ENCODE measurements at regions not wholly inside any gene's neighbourhood (a gene's known extent, or its start where the extent isn't known, plus 50 kb on each side); places are given as distances from the start of the nearest gene placed in this dataset.
"Not testable (repeated sequence)": the region's sequence is repeated elsewhere in the genome, so short reads cannot be mapped to it uniquely, and the experiment has no call there.

DNA sequence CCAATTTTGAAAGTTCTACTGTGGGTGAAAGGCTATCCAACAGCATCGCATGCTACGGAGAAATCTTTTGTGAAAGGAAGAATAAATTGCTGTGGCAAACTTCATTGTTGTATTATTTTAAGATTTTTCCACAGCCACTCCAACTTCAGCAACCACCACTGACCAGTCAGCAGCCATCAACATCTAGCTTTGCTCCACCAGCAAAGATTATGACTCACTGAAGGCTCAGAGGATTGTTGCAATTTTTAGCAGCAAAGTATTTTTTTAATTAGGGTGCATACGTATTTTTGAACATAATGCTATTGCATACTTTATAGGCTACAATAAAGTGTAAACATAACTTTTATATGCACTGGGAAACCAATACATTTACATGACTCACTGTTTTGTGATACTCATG lies 493.5 kb downstream of the TFAP2A start:
- DNase-seq, result no peak

DNA sequence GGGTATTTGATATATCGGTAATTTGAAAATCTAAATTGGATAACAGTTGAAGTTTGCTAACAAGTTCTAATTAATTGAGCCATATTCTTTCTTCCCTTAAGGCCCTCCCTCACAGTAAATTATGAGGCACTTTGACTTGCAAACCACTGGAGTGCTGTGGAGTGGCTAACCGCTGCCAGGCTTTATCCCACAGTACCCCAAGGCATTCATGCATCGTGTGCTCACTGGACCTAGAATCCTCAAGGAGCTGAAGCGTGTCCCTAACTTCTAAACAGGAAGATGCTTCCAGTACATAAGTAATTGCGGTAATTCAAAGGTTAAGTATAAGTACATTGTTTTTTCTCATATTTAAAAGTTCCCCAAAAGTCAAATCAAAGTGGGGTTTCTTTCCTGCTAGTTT lies 499.9 kb downstream of the TFAP2A start:
- DNase-seq, result no peak

DNA sequence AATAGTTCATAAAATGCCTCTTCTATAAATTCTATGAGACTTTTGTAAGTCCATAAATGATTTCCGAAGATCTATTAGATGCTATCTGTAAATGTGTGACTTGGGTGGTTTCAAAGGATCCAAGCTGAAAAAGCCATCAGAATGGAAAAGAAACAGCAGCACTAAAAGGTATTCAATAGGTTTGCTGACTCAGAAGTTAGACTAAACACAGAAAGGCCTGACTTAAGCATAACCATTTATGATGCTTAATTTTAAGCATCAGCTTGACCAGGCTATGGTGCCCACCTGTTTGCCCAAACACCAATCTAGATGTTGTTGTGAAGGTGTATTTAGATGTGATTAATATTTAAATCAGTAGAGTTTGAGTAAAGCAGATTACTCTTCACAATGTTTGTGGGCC lies 513.5 kb downstream of the TFAP2A start:
- DNase-seq, result no peak

DNA sequence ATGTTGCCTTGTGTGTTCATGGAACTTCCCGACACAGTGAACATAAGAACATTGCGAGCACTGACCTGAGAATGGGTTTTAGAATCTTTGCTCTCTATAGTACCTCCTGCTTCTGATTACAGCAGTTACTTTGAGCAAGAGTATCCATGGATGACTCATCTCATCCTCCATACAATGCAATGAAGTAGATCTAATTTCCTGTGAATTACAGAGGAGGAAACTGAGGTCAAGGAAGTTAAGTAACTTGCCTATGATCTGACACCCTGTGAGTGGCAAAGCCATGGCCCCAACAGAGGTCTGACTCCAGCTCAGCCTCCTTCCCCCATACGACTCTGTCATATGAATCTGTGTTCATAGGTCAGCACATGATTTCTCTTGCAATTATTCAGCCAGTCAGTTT lies 518.1 kb downstream of the TFAP2A start:
- DNase-seq, result no peak

DNA sequence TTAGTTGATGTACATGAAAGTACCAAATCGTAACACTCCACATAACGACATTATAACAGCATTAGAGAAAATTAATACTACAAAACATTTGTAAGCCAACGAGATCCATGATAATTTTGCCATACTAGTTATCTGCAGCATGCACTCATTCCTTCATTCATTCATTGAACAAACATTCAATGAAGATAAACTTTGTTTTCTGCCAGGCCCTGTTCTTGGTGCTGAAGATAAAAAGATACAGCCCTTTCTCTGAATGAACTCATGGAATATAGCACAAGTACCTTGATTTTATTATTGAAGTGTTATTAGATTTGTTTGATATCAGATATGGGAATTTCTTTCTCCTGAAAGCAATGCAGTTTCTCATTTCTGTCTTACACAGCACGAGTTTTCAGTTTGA lies 524.0 kb downstream of the TFAP2A start:
- DNase-seq, result no peak

DNA sequence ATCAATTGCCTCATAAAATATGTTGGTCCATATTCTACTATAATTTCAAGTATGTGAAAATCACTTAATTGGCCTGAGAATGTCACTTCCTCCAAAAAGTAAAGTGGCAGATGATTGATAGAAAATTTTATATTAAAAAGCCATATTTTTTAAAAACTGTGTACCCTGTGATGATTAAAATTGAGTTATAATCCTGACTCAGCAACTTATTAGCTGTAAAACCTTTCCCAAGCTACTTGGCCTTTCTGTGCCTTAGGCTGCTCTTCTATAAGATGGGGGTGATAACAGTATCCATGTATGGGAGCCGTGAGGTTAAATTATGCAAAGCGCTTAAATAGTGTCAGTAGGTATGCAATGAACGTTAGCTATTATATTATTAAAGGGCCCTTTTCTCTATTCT lies 524.4 kb downstream of the TFAP2A start:
- no peak for DNase-seq

DNA sequence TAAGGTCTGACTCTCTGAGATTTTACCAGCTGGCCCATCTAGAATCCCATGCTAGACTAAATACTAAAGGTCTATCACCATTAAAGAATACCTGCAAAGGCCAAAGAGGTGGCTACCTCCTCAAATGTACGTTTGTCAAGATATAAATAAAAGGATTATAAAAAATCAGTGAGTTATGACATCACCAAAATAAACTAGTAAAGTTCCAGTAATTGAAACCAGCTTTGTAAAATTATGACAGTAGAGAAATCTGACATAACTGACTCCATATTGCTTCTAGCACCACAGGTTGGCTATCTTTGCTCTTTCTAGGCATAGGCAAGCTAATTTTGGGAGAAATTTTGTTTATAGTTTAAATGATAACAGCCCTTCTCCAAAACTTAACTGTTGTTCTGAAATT lies 536.3 kb downstream of the TFAP2A start:
- DNase-seq, result no peak

DNA sequence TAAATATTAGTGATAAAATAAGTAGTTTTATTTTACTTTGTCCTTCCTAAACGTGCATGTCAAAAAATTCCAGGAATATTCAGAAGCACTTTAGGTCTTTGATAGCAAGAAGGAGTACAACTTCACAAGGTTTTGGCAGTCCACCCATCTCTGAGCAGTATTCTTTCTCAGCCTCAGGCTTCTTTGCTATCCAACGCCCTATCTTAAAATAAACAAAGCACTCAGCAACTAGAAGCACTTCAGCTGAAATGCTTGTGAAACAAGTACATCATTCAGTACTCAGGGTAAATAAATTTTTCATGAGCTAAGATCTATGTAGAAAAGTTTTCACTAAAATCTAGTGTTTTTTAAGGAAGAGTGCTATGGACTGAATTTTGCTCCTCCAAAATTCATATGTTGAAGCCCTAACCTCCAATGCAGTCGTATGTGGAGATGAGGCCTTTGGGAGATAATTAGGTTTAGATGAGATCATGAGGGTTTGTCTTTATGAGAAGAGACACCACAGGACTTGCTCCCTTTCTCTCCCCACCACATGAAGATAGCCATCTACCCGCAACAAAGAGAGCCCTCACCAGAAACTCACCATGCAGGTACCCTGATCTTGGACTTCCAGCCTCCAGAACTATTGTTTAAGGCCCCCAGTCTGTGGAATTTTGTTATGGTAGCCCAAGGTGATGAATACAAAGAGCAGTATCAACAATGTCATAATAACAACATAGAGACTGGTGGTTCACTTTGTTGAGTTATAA lies 539.1 kb downstream of the TFAP2A start:
- DNase-seq, result no peak

DNA sequence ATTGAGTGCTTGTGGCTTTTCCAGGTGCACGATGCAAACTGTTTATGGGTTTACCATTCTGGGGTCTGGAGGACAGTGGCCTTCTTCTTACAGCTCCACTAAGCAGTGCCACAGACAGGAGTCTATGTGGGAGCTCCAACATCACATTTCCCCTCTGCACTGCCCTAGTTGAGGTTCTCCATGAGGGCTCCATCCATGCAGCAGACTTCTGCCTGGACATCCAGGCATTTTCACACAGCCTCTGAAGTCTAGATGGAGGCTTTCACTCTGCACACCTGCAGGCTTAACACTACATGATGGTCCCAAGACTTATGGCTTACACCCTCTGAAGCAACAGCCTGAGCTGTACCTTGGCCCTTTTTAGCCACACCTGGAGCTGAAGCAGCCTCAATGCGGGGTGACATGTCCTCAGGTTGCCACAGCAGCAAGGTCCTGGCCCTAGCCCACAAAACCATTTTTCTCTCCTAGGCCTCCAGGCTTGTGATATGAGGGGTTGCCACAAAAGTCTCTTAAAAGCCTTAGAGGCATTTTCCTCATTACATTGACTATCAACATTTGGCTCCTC lies 552.2 kb downstream of the TFAP2A start:
- no peak for DNase-seq

DNA sequence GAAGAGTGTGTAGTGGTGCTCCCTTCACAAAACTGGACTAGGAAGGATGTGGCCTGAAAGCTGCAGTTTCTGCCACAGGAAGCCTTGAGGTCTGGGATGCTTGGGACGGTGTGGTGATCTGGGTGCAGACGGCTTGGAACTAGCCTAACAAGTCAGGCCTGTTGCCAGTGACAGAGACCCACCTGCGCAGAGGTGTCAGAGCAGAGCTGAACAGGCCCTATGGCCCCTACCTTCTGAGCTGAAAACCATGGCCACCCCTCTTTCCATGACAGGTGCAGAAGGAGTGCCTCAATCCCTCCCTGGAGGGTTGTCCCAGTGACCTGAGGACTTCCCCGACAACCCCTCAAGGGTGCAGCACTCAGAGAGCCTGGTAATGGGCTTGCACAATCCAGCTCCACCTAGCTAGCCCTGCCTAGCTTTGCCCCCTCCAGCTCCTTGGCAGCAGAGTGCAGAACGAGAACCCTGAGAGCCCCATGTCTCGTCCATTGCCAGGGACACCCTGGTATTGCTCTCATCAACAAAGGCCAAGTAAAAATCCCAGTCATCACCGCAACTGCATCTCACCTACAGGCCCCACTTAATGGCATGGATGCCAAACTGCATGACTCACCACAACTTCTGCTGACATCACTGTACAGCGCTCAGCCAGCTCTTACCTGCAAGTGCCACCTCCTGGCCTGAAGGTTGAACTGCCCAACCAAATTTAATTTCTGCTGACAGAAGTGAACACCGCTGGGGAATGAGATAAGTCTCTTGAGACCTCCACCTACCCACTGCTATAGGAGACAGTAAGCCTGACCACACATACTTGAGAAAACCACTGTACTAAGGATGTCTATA lies 563.1 kb downstream of the TFAP2A start:
- DNase-seq, result no peak

DNA sequence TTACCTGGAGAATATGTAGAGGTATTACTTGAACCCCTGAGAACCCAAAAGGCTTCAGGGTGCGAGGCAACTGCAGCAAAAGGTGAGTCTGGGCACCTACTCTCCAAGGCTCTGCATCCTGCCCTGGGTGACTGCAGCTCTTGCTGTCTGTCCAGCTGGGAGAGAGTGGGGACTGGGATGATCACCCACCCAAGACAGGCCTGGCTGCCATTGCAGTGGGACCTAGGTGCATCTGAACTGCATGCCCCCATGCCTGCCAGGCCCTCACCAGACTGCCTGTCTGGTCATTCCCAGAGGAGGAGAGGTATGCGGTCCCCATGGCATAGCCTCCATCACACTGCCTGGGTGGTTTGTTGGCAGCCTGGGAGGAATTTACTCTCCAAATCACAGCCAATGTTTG lies 563.9 kb downstream of the TFAP2A start:
- DNase-seq, result no peak

DNA sequence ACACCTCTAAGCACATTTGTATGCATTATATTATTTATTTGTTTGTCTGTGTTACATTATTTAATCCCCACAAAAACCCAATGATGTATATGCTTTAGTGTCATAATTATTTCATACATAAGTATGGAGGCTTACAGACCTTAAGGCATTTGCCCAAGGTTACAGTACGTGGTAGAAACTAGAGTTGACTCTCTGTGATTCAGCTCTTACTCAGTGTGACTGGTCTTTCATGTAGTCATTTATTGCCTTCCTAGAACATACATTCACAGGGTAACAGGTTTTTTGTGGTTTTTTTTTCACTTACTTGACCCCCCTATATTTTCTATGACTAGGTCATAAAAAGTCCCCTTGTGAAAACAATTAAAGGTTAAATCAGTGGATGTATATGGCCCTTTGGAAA lies 566.8 kb downstream of the TFAP2A start:
- DNase-seq, result no peak

DNA sequence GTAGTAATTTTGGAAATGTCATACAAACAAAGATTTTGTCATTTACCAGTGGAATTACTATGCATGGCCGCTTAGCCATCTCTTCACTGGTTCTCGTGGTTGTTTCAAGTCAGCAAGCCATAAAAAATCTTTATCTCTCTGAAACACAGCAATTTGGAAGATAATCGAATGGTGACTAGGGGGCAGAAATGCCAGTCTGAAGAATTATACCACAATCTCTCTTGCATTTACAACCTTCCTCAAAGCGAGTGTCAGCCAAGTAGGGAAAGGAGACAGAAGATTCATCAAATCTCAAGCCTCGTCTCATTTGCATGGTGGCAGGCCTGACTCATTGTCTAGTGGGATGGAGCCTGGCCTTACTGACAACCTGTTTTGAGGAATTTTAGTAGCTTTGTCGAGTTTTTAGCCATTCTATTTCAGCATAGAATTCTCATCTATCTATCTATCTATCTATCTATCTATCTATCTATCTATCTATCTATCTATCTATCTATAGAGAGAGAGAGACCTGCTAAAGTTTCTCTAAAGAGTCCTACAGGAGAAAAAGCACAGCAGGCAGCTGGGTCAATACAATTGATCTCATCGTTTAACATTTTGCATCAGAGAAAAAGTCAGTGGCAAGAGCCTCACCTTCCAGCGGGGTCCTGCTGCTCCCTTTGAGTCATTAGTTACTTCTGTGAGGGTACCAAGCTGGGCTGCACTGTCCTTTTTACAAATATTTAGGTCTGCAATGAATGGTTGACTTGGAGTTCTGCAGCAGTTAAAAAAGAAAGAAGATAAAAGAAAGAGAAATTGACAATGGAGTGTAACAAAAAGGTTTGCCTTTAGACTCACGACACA lies 572.8 kb downstream of the TFAP2A start:
- DNase-seq, result no peak

DNA sequence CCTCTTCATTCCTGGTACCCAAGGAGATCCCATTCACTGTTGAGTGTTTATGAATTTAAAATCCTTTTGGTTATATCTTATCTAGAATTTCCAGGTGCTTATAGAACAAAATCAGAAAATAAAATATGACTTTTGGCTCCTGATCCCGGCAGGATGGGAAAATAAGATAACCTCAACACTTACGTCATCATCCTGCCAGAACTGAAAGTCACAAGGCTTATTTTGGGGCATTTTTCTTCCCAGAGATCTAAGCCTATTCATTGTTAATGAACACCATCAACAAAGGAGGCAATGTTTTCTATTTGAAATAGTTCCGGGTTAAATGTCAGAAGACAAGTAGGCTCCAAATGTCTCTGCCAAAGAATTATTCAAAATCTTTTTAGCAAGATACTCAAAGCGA lies 580.6 kb downstream of the TFAP2A start:
- no peak for DNase-seq

DNA sequence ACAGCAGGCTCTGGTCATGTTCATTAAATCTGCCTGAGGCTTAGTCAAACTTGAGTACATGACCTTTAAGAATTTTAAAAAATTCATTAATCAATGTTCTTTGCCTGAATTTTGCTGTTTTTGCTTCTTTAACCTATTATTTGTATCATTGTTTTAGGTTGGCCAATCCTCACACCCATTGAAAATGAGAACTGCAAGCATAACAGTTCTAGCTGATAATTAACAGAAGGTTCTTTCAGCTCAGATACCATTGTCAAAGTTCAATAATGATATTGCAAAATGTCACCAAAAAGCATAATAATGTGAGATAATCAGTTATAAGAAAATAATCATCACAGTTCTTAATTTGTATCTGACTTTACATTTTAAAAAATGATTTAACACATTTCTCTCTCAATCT lies 583.1 kb downstream of the TFAP2A start:
- no peak for DNase-seq

DNA sequence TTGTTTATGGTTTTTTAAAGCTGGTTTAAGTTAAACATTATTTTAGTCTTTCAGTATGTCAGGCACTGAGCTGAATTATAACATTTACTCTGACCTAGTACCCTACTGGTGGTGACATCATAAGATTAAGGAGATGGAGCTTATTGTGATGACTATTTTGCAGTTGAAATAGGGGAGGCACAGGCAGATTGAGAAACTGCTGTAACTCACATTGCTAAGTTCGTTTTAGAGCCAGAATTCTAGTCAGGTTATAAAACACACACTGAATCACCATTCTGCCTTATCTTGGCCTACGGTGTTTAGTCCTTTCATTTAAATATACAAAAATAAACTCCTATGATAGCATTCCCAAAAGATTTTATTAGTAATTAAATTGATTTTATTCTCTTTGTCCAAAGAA lies 584.1 kb downstream of the TFAP2A start:
- no peak for DNase-seq

DNA sequence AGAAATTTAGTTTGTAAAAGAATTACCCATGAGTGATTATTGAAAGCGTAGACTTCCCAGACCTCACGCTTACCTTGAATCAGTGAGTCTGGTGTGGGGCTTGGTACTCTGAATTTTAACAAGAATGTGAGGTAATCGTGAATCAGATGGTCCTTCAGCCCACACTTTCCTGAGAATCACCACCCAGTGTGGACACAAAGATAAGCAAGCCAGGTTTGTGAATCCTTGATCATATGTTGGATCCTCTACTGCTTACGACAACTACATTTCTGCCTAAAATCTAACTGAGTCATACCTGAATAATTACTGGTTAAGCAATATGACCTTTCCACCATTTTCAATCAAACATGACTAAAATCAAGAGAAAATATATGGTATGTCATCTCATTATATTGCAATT lies 589.3 kb downstream of the TFAP2A start:
- no peak for DNase-seq

DNA sequence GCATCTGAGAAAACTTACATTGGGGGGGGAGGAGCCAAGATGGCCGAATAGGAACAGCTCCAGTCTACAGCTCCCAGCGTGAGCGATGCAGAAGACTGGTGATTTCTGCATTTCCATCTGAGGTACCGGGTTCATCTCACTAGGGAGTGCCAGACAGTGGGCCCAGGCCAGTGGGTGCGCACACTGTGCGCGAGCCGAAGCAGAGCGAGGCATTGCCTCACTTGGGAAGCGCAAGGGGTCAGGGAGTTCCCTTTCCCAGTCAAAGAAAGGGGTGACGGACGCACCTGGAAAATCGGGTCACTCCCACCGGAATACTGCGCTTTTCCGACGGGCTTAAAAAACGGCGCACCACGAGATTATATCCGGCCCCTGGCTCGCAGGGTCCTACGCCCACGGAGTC lies 604.1 kb downstream of the TFAP2A start:
- not testable (repeated sequence) for DNase-seq

DNA sequence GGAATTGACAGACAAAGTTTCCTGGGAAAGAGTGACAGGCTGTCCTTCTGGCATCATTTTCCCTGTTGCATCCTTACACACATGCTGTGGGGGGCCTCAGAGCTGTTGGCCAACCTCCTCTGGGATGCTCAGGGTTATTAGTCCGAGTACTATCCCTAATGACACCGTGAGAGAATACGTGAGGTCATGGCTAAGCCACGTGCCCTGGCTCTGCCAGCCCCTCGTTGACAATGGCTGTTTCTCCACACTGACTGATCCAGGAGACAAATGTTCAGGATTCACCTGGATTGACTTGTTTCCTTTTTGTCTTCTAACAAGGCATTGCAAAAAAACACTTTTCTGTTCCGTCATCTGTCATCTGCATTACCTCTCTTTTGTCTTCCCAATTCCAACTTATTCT lies 604.6 kb downstream of the TFAP2A start:
- DNase-seq, result no peak

DNA sequence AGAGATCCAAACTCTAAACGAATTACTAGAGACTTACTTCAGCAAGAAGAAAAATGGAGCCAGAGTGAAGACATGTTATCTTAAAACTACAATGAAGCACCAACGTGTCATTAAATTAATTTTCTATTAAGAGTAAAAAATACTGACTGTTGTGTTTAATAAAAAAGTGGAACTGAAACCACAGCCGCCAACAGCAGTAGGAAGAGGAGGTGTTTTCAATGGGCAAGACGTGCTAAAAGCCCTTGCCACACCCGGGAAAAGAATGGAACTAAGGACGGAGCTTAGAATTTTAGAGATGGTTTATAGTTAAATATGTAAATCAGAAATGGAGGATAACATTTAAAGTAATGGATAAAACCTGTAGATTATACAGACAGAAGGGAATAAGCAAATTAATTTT lies 608.7 kb downstream of the TFAP2A start:
- no peak for DNase-seq

DNA sequence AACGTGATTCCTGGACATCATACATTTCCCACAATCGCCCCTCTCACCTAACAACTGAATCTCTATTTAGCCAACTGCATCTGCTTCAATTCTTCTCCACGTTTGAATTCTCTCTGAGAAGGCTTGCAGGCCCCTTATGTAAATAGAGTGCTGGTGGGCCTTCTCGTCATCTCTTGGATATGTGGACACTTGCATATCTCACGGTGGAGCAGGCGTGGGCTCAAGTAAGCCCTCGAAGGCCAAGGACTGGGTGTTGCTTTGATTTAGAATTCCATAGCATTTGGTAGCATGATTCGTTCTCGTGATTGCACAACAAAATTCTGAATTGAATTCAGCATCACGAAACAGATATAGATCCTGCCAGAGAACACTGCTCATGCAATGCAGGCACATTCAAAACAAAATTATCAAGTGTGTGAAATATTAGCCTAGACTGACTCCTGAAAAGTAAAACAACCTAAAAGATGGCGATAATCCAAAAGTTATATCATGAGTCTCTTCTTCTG lies 613.6 kb downstream of the TFAP2A start:
- DNase-seq, result no peak

DNA sequence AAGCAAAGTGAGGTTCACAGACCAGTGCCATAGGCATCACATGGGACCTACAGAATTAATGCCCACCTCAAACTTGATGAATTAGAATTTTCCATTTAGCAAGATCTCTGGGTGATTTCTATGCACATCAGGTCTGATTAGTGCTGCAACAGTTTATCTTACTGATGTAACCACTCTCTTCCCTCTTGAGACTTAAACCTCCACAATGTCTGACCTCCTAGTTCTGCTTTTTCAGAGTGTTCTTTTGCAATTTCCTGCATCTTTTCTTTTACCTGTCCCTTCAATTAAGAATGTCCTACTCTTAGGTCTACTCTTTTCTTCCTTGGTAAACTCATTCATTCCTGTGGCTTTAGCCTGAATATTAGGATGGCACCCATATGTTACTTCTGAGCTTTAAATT lies 615.3 kb downstream of the TFAP2A start:
- no peak for DNase-seq

DNA sequence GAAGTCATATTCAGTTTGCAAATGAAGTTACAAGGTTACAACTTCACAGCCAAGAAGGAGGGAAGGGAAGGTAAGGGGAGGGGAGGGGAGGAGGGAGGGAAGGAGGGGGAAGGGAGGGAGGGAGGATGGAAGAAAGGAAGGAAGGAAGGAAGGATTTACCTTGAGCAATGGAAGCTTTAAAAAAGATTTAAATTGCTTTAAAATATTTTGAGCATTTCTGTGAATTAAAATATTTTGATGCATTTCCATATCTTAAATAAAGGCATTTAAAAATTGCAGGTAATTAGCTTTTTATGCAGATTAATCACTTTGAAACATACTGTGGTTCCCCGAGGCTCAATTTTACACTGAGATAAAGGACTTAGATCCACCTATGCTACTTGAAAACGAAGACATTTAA lies 618.0 kb downstream of the TFAP2A start:
- DNase-seq, result no peak
